ENCODE measurements at regions not wholly inside any gene's neighbourhood (a gene's known extent, or its start where the extent isn't known, plus 50 kb on each side); places are given as distances from the start of the nearest gene placed in this dataset.

- DNase-seq (ENCODE audit: low read depth): no peak
These were observed 199.4 kb downstream of the KLF12 start for GRCh38 chr13:73934771-73935170.

DNA sequence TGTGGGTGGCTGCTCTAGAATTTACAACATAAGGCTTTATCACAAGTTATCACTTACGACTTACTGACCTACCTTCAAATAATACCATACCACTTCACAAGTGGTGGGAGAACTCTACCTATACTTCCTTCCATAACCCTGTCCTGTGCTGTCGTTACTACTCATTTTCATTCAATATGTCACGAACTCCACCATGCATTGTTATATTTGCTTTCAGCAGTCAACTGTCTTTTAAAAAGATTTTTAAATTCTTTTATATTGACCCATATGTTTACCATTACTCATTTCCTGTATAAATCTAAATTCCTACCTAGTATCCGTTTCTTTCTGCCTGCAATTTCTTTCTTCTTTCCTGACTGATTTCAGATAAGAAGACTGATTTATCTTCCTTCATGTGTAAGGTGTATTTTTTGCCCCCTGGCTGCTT is 200.0 kb downstream of the KLF12 start:
- no peak for DNase-seq (ENCODE audit: low read depth)

DNA sequence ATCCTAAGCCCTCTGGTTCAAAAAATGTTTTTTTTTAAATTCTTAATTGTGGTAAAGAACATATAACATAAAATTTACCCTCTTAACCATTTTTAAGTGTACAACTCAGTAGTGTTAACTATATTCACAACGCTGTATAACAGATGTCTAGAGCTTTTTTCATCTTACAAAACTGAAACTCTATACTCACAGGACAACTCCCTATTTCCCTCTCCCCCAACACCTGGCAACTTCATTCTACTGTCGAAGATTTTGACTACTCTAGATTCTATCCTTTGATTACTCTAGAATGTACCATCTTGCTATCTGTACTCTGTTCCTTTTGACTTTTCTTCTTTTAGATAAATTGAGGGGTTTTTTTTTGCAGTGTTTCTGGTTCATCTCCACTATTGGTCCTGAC is 200.4 kb downstream of the KLF12 start:
- no peak for DNase-seq (ENCODE audit: low read depth)

GRCh38 chr13:73932091-73932490 is 202.1 kb downstream of the KLF12 start:
- DNase-seq (ENCODE audit: low read depth): no peak

DNA sequence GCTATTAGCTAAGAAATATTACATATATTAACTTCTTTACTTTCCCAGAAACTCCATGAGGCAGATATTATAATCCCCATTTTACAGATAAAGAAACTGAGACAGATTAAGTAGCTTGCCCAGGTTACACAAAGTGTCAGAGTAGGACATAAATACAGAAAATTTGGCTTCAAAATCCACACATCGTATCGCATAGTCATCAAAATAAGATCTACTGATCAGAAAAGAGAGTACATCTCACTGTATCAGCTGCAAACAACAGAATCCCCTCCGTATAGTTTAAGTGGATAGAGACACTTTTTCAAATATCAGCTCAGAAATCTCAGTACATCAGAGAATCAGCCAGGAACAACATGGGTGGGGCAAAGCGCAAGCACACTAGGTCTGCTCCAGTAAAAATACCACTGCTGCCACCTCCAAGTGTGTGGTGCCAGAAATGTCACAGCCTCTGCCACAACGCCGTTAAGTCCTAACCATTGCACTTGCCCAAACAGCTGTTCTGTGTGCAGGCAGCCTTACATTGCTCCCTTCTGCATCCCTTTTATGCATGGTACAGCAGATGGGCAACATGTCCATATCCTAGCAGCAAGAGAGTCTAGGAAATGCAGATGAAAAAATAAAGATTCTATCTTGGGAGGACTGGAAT is 204.8 kb downstream of the KLF12 start:
- no peak for DNase-seq (ENCODE audit: low read depth)

GRCh38 chr13:73924607-73925006 is 209.6 kb downstream of the KLF12 start:
- DNase-seq (ENCODE audit: low read depth): no peak

DNA sequence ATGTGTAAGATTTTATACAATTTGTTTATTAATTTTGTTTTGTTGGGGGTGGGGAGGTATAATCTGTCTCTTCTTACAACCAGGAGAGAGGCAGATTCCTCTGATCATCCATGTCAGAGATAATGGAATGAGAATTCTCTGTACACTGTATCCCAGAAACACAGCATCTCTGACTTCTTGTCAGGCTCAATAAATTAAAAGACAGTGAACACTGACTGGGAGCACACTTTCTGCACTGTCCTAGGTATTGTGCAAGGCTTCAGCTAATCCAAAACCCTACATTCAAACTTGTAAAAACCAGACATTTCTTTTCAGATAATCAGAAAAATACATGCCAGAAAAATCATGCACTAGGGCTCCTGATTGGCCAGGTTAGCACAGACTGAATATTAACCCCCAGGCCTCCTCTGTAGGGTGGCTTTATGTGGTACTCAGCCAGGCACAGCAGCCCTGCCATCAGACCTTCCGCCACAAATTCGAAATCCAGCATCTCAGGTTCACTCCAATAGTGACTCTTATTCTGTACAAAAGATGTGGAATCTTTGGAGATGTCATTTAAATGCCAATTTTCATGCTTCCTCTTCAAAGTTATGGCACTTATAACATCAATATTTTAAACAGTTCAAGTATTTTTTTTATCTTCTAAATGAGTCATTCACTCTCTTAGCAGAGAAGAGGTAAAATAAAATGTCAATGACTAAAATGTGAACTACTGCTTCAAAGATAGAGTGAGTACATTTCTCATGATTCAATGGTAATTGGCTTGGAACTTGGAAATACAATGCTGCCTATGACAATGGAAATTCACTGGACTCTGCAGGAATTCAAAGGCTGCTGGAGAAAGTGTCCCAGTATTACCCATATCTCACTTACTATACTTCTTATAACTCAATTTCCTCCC is 211.5 kb downstream of the KLF12 start:
- DNase-seq (ENCODE audit: low read depth): no peak

- DNase-seq (ENCODE audit: low read depth): no peak
These were observed 215.5 kb downstream of the KLF12 start for GRCh38 chr13:73918691-73919090.

- no peak for DNase-seq (ENCODE audit: low read depth)
These were observed 220.3 kb downstream of the KLF12 start for GRCh38 chr13:73913751-73914518.

- DNase-seq (ENCODE audit: low read depth): no peak
These were observed 221.0 kb downstream of the KLF12 start for GRCh38 chr13:73913079-73913740.

- no peak for DNase-seq (ENCODE audit: low read depth)
These were observed 222.8 kb downstream of the KLF12 start for GRCh38 chr13:73911361-73911760.

DNA sequence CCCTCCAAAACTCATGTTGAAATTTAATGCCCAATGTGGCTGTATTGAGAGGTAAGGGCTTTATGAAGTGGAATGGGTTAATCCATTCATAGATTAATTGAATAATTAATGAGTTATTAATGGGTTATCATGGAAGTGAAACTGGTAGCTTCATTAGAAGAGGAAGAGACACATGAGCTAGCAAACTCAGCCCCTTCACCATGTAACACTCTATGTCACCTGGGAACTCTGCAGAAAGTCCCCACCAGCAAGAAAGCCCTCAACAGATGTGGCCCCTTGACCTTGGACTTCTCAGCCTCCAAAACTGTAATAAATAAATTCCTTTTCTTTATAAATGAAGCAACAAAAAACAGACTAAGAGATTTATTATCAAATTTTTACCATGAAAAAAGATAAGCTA is 223.5 kb downstream of the KLF12 start:
- no peak for DNase-seq (ENCODE audit: low read depth)

DNA sequence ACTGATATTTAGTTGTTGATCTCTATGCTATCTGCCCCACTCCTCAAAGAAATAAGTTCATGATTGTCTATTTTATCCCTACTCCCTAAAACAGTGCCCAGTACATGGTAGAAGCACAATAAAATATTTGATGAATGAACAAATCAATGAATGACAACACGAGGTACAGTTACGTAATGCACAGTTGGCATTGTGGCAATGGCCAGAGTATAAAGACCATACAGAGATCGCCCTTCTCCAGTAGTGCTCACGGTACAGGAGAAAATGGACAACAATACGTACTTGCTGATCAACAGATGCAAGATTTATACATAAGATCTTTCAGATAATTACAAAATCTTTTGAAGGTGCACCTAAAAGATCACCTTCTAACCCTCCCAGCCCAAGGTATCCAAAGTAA is 225.4 kb downstream of the KLF12 start:
- DNase-seq (ENCODE audit: low read depth): no peak

DNA sequence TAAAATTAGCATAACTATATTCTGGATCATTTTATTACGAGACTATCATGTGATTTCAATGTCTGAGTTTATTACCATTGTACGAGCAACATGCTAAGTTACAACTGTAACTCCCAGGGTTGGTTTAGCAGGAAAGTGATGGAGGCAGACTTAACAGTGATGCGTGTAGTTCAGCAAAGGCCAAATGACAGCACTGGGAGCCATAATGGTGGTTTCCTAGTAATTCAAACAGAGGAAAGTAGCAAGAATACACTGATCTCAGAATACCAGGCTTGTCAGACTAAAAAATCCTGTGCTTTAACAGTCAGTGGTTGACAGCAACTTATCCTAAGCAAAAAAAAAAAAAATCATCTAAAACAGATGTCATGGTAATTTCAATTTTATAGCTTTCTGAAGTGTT is 229.6 kb downstream of the KLF12 start:
- DNase-seq (ENCODE audit: low read depth): no peak

GRCh38 chr13:73903561-73903960 is 230.6 kb downstream of the KLF12 start:
- no peak for DNase-seq (ENCODE audit: low read depth)

DNA sequence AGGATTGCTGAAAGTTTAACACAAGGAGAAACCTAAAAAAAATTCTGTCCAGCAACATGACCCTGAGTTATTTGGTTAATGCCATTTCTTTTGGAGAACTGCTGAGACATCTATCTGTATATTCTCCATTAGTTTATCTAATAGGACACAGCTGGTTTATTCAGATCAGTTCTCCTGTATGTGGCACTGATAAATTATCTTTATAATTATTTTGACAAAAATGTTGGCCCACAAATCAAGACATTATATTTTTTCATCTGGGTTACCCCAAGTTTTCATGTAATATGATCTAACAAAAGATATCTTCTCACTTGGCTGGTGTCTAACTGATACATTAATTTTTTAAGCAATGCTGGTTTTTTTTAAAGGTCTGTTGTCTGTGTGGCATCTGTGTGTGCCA is 231.4 kb downstream of the KLF12 start:
- no peak for DNase-seq (ENCODE audit: low read depth)

DNA sequence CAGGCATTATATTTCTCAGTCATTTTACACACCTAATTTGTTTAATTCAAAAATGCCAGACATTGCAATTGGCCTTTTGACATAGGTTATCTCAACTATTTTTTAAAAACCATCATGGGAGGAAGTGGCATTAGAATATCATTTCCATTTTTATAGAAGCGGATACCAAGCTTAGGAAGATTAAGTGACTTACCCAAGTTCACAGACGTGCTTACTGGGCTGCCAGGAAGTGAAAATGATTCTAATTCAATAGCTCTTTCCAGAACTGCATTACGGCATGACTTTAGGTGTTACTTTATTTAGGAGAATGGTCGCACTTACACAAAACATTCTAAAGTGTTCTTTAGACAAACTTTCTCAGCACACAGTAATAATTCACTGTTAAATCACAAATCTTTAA is 231.9 kb downstream of the KLF12 start:
- DNase-seq (ENCODE audit: low read depth): no peak

DNA sequence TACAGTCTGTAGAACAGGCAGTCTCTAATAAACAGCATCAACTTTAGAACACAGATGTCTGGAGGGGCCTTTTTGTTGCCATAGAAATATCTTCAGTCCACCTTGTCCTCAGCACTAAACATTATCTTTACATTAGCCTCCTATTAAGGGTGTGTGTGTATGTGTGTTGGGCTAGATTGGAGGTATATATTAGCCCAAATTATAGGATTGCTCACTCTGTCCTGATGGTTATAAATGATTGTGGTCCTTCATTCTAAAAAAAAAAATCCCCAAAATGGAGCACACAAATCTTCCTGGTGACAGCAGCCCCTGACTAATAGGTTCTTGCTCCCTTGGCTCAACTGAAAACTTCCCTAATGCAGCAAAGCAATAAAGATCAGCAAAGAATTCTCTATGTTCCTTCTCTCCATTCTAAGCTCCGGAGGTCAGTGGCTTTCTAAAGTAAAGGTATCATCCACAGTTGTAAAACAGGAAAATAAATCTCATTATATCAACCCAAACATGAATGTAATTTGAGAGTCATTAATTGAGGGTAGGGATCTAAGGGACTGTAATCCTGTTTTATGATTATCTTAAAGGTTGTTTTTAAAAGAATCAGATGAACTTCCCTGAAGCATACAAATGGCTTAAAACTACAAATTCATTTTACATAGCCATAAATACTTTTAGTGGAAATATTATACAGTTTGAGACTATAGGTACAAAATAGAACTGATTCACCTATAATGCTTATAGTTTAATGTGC is 232.7 kb downstream of the KLF12 start:
- no peak for DNase-seq (ENCODE audit: low read depth)

GRCh38 chr13:73900591-73900990 is 233.6 kb downstream of the KLF12 start:
- no peak for DNase-seq (ENCODE audit: low read depth)

GRCh38 chr13:73898899-73899298 is 235.3 kb downstream of the KLF12 start:
- no peak for DNase-seq (ENCODE audit: low read depth)

DNA sequence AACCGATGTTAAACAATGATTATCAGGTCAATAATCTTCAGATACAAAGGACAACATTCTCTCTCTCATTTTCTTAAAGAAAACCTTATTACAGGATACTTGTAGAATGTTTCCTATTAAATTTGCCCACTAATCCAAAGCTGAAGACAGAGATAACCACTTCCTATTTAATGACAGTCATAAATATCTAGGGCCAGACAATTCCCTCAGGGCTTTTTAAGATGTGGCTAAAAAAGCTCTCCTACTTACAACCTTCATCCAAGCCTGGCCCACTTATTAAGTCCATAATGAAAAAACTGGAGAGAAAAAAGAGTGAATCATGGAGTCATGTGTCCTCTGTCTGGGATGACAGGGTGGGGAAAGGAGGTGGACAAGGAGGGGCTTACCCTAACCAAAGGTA is 235.9 kb downstream of the KLF12 start:
- DNase-seq (ENCODE audit: low read depth): no peak
